NCI-H2227 (cell line): ENCODE measurements at regions not wholly inside any gene's neighbourhood (a gene's known extent, or its start where the extent isn't known, plus 50 kb on each side); places are given as distances from the start of the nearest gene placed in this dataset.
"Not testable (repeated sequence)": the region's sequence is repeated elsewhere in the genome, so short reads cannot be mapped to it uniquely, and the experiment has no call there.

Experiments
- DNase-seq: peaks from one replicate; lab custom pipeline; 2025; ENCODE audit not compliant: unreplicated experiment; lab: John Stamatoyannopoulos, UW

DNA sequence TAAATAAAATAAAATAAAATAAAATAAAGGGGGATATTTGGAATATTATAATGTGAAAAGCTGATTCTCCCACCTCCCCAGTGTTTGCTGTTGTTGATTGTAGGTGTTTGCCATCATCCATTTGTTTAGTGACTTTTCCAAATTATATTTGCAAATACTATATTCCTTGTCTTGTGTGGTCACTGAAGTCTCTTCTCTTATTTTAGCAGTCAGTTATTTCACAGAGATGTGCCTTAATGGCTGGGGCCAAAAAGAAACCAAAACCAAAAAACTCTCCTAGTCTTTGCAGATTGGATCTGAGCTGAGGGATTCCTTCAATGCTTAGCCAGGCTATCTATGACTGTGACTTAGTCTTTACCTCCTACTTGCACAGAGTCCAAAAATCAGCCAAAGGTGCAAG, 70.9 kb upstream of the ZNF169 start:
- DNase-seq: no peak

DNA sequence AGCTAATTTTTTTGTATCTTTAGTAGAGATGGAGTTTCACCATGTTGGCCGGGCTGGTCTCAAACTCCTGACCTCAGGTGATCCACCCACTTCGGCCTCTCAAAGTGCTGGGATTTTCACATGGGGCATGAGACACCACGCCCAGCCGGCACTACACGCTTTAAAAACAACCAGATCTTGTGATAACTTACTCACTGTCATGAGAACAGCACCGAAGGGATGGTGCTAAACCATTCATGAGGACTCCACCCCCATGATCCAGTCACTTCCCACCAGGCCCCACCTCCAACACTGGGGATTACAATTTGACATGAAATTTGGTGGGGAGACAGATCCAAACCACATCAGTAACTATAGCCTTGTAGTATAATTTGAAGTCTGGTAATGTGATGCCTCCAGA, 67.4 kb upstream of the ZNF169 start:
- not testable (repeated sequence) for DNase-seq

- DNase-seq: no peak
Measured at GRCh38 chr9:94198414-94198813, 60.7 kb upstream of the ZNF169 start.

DNA sequence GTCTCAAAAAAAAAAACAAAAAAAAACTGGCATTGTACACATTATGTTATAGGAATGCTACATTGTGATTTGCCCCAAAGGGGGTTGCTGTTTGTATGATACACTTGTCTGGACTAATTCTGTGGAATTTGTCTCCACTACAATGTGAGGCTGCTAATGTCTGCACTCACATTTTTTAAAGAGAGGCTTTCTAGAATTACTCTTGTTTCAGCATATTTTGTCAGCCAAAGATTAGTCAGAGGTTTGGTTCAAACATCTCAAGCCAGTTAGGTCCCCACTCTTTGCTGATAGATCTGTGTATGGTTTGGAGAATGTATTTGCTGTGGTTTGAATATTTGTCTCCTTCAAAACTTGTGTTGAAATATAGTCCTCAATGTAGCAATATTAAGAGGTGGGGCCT, 59.3 kb upstream of the ZNF169 start:
- no peak for DNase-seq

- DNase-seq: no peak
Measured at GRCh38 chr9:94204174-94204573, 54.9 kb upstream of the ZNF169 start.

DNA sequence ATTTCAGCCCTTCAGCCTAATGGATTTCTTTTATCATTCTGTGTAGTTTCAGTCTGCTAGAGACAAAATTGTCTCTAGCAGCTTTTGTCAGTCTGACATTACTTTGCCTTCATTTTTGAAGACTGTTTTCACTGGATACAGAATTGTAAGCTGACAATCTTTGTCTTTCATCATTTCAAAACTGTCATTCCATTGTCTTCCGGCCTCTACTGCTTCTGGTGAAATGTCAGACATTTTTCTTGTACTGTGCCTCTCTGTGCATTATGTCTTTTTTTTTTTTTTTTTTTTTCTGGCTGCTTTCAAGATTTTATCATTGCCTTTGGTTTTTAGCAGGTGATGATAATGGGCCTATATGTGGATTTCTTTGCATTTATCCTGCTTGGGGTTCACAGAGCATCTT, 51.3 kb upstream of the ZNF169 start:
- no peak for DNase-seq
